ENCODE measurements at regions not wholly inside any gene's neighbourhood (a gene's known extent, or its start where the extent isn't known, plus 50 kb on each side); places are given as distances from the start of the nearest gene placed in this dataset.

DNA sequence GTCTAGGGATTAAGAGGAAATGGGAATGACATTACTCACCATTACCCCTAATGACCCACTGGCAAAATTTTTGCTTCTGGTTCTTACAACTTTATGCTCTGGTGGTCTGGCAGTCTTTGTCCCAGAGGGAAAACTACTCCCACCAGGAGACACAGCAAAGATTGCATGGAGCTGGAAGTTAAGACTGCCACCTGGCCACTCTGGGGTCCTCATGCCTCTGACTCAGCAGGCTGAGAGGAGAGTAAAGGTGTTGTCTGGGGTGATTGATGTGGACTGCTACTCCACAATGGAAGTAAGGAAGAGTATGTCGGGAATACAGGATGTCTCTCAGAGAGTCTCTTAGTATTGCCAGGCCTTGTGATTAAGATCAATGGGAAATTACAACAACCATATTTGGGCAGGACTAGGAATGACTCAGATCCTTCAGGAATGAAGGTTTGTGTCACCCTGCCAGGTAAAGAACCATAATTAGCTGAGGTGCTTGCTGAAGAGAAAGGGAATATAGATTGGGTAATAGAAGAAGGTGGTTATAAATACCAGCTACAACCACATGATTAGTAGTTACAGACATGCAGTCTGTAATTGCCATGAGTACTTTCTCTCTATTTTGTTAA, 215.5 kb downstream of the GPAT3 start:
- no peaks in the 10 kb centered on the region for H3K4me1 ChIP-seq
- no peak for DNase-seq
- no peaks in the 10 kb centered on the region for H3K9me3 ChIP-seq
- H3K27ac ChIP-seq, result no peak overlapping the region
- no peaks in the 10 kb centered on the region for H3K27me3 ChIP-seq
- TF ChIP-seq CTCF (IDR thresholded peaks at IDR 0.05 in 4 of 5, conservative IDR thresholded peaks at IDR 0.05 in 1 of 5) (no peak), POLR2A (IDR thresholded peaks at IDR 0.05) (no peak)
- in situ Hi-C loops (cut with MboI; ENCODE audit: low sequenced_read_pairs in 4 of 4) (no loop called here), intact Hi-C loops (cut with DNase I; ENCODE audit: low total_unique reads) (no loop called here)
- no peak for ATAC-seq
- H3K4me3 ChIP-seq, result no peak overlapping the region
- H3K36me3 ChIP-seq, result no peaks in the 10 kb centered on the region

DNA sequence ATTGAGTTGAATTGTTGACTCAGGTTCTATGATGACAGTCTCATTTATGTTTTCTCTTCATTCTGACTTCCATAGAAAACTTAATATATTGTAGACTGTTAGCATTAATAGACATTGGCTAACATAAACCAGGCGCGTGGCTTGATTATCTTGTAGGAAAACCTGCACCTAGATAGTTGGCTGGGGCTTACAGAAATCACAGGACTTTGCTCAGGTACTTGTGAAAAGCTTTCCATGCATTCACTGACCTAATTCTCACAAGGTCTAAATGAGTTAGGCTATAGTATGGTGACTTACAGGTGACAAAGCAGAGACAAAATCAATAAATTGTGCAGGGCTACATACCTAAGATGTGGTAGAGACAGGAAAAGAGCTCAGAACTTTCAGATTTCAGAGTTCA, 212.8 kb downstream of the GPAT3 start:
- TF ChIP-seq CTCF (IDR thresholded peaks at IDR 0.05 in 4 of 5, conservative IDR thresholded peaks at IDR 0.05 in 1 of 5) (no peak), POLR2A (IDR thresholded peaks at IDR 0.05) (no peak)
- ATAC-seq, result no peak
- no peaks in the 10 kb centered on the region for H3K9me3 ChIP-seq
- no peaks in the 10 kb centered on the region for H3K36me3 ChIP-seq
- in situ Hi-C loops (cut with MboI; ENCODE audit: low sequenced_read_pairs in 4 of 4) (no loop called here), intact Hi-C loops (cut with DNase I; ENCODE audit: low total_unique reads) (no loop called here)
- H3K27ac ChIP-seq, result no peak overlapping the region
- no peak overlapping the region for H3K4me3 ChIP-seq
- no peak for DNase-seq
- no peaks in the 10 kb centered on the region for H3K27me3 ChIP-seq
- H3K4me1 ChIP-seq, result no peaks in the 10 kb centered on the region

DNA sequence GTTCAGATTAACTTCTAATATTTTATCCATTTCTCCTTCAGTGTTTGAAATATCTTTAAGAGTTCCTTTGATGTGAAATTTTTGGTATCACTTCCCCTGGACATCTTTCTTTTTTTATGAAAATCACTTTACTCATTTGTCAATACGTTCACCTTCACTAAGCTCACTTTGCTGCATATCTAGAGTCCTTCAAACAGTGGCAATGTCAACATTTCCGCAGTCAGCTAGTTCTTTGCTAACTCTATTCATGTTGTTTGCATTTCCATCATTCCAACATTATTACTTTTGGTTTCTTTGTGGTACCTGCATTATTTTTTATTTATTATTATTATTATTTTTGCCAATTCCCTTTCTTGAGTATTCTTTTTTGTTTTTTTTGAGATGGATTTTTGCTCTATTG, 203.0 kb downstream of the GPAT3 start:
- Histone ChIP-seq H3K27me3 (no peaks in the 10 kb centered on the region), H3K36me3 (no peaks in the 10 kb centered on the region), H3K4me1 (no peaks in the 10 kb centered on the region), H3K27ac (no peak overlapping the region), H3K9me3 (no peaks in the 10 kb centered on the region), H3K4me3 (no peak overlapping the region)
- DNase-seq (no peak), ATAC-seq (no peak)
- TF ChIP-seq POLR2A (IDR thresholded peaks at IDR 0.05), result no peak
- in situ Hi-C loops (cut with MboI; ENCODE audit: low sequenced_read_pairs in 4 of 4) (no loop called here), intact Hi-C loops (cut with DNase I; ENCODE audit: low total_unique reads) (no loop called here)

GRCh38 chr4:83734576-83734975, 198.7 kb downstream of the GPAT3 start:
- Histone ChIP-seq H3K27ac (no peak overlapping the region), H3K9me3 (no peaks in the 10 kb centered on the region), H3K4me3 (no peak overlapping the region), H3K4me1 (no peaks in the 10 kb centered on the region), H3K27me3 (no peaks in the 10 kb centered on the region), H3K36me3 (no peaks in the 10 kb centered on the region)
- no peak for DNase-seq
- intact Hi-C loops (cut with DNase I; ENCODE audit: low total_unique reads), result no loop called here
- in situ Hi-C loops (cut with MboI; ENCODE audit: low sequenced_read_pairs in 4 of 4), result no loop called here
- TF ChIP-seq CTCF (IDR thresholded peaks at IDR 0.05 in 4 of 5, conservative IDR thresholded peaks at IDR 0.05 in 1 of 5) (no peak), POLR2A (IDR thresholded peaks at IDR 0.05) (no peak)
- no peak for ATAC-seq

- in situ Hi-C loops (cut with MboI; ENCODE audit: low sequenced_read_pairs in 4 of 4), result no loop called here
- Histone ChIP-seq H3K4me3 (no peak overlapping the region), H3K9me3 (no peaks in the 10 kb centered on the region), H3K36me3 (no peaks in the 10 kb centered on the region), H3K27ac (no peak overlapping the region), H3K27me3 (no peaks in the 10 kb centered on the region), H3K4me1 (no peaks in the 10 kb centered on the region)
- intact Hi-C loops (cut with DNase I; ENCODE audit: low total_unique reads), result no loop called here
- no peak for ATAC-seq
- TF ChIP-seq CTCF (IDR thresholded peaks at IDR 0.05 in 4 of 5, conservative IDR thresholded peaks at IDR 0.05 in 1 of 5), result no peak
- no peak for TF ChIP-seq POLR2A (IDR thresholded peaks at IDR 0.05)
- no peak for DNase-seq
Measured at GRCh38 chr4:83732114-83732635, 196.3 kb downstream of the GPAT3 start.
